HG03103 (cell line): ENCODE measurements at regions not wholly inside any gene's neighbourhood (a gene's known extent, or its start where the extent isn't known, plus 50 kb on each side); places are given as distances from the start of the nearest gene placed in this dataset.

ENCODE experiments used
- ATAC-seq: cut with Tn5 transposase; IDR thresholded peaks from one replicate; pipeline ENCODE4 v1.9.1; 2021; ENCODE audit warnings: low read depth; ENCODE audit not compliant: unreplicated experiment

- no peak for ATAC-seq
Observed at GRCh38 chr11:87444993-87445392, 407.3 kb downstream of the TMEM135 start.

GRCh38 chr11:87443707-87444106 lies 406.0 kb downstream of the TMEM135 start:
- ATAC-seq = no peak

DNA sequence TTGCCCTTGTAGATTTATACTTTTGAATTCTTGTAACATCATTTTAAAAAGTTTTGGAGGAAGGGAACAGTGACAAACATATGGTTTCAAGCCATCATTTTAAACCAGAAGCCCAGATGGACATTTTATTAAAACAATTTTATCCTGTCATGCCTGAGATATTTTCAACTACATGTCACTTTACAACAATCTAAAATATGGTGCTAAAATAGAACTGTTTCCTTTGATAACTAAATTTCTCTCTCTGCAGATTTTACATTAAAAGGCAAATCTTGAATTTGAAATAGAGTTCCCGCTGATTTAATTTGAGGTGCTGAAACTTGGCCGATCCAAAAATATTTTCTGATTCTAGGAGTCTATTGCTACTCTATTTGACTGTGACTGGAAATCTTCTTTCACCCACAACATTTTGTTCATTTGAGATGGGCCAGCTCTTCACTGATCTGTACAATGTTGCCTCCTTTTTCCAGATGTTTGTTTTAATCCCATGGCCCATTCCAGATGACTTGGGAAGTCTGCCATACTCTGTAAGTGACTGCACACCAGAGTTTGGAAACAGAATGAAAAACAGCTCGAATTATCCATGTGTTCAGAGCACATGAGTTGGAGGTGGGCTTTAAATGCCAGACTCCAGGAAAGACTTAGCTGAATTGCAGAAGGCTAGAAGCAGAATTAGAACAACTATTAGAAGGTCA lies 402.5 kb downstream of the TMEM135 start:
- ATAC-seq = no peak

DNA sequence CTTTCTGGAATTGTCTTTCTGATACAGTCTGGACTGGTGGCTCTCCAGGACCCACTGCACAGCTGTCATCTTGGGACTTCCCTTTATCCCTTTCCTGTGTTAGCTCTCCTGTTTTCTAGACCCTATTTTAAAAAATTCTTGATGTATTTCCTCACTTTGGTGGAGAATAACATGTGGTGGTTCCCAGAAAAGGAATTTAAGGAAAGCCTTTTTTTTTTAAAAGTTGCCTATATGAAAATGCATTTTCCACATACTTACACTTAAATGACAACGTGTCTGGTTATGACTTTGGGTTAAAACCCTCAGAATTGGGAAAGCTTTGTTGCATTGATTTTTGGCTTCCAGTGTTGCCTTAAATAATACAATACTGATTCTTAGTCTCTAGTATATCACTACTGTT lies 400.7 kb downstream of the TMEM135 start:
- ATAC-seq = no peak

GRCh38 chr11:87437844-87438223 lies 400.1 kb downstream of the TMEM135 start:
- no peak for ATAC-seq

DNA sequence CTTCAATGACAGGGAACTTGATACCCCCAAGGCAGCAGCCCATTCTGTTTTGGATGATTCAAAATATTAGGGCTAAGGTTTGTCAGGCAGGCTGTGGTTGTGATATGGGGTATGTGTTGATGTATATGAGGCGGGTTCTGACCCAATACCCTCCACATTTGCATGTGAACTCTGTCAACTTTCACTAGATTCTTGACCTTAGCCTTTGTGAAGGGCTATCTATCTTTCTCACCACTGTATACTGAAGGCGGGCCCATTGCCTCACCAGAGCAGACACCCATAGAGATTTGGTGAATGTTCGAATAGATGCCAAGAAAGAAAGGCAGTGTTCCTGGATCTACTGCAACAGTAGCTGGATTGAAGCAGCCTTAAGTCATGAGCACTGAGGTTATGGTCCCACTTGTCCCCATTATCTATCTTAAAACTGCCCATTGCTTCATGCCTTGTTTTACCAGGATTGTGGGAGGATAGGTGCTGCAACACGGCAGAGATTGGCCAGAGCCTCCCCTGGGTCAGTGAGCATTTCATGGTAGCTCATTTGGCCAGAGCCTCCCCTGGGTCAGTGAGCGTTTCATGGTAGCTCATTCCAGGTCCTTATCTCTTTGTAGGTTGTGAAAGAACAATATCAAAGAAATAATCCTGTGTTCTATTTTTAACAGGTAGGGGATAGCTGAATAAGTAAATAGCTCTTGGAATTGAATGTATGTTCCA lies 399.6 kb downstream of the TMEM135 start:
- ATAC-seq = no peak

DNA sequence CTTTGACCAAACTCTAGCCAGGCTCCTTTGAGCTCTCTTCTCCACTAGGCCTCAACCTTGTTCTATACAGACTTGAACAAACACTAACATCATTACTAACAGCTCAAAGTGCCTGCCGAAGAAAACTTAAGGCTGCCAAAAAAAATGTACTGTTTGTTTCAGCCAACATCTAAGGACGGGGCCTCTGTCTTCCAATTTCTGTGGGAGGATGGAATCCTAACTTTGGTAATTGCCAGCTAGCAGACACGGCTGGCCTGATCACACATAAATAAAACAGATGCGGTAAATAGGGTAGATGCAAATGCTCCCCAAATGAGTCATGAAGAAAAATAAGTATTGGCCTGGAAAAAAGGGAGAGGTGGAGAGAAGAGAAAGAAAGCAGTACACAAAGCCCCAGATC lies 394.3 kb downstream of the TMEM135 start:
- ATAC-seq = no peak

GRCh38 chr11:87431392-87431791 lies 393.7 kb downstream of the TMEM135 start:
- no peak for ATAC-seq

DNA sequence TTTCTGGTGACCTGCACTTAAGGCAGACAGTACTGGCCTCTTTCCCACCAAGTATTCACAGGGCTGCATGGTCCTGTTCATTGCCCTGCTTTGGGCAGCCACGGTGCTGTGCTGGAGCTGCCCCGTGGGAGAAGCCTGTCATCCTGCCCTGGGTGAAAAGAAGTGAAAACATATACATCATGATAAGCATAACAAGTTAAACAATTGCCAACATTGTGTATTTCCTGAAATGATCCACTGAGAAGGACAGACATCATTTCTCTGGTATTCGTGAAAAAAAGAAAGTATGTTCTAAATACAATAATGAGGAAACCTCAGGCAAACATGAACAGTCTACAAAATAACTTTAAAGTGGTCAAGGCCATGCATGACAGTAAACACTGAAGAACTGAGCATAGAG lies 393.1 kb downstream of the TMEM135 start:
- ATAC-seq = no peak

- no peak for ATAC-seq
Observed at GRCh38 chr11:87429996-87430395, 392.3 kb downstream of the TMEM135 start.

DNA sequence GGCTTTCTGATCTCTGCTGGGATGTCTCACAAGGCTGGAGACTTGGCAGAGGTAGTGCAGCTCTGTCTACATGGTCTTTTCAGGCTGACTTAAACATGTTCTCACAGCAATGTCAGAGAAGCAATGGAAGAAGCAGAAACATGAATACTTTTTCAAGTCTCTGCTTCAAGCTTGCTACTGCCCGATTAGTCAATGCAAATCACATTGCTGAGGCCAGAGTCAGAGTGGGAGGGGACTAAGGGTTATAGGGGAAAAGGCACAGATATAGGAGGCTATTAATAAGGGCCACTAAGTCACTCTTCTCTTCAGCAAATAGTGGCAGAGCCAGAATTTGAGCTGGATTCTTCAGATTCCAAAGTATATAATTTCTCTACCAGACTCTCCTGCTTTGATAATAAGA lies 390.5 kb downstream of the TMEM135 start:
- no peak for ATAC-seq

GRCh38 chr11:87425943-87426342 lies 388.2 kb downstream of the TMEM135 start:
- no peak for ATAC-seq

- ATAC-seq = no peak
Observed at GRCh38 chr11:87425391-87425790, 387.7 kb downstream of the TMEM135 start.

DNA sequence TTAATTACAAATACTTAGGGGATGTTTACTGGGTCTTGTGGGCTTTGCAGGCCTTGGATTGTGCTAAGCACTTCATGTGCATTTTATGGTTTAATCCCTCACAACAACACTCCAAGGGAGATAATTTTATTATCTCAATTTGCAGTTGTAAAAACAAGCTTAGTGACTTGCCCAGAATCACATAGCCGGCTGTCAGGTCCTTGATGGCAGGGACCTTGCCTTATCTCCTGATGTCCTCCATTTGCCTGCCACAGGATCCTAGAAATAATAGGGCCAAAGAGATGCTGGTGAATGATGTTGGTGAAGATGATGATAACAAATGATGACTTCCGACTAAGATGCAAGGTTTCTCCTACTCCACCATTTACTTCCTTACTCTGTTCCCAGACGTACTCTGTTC lies 385.4 kb downstream of the TMEM135 start:
- no peak for ATAC-seq

- ATAC-seq = no peak
Observed at GRCh38 chr11:87422566-87422965, 384.8 kb downstream of the TMEM135 start.

DNA sequence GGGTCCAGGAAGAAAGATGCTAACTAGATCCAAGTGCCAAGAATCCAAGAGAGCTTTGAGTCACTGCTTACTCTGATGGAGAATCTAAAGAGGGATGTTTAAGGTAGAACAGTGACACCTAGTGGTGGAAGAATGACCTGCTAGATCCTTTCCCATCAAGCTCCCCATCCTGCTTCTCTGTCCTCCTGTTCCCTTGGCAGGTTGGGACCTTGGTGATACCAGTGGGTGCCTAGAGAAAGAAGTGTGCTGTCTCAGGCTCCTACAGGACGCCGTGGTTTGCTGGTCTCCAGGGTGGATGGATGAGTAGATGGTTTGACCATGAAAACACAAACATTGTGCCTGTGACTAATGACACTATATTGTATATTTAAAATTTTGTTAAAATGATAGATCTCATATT lies 383.7 kb downstream of the TMEM135 start:
- peak; percentile 80 for ATAC-seq

DNA sequence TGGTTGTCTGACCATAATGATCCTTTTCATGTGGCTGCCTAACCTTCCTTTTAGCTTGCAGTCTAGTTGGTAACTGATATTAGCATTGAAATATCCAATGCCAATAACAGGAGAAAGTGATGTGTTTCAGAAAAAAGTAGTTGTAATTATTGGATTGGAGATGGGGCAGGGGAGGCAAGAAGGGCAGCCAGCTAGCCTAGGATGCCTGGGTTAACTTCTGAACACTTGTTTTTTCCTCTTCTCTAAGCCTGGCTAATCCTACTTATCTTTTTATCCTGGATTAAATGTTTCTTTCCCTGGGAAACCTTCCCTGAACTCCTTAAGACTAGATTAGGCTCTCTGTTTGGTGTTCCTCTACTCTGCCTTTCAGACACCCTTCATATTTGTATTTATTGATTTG lies 380.2 kb downstream of the TMEM135 start:
- ATAC-seq = no peak

DNA sequence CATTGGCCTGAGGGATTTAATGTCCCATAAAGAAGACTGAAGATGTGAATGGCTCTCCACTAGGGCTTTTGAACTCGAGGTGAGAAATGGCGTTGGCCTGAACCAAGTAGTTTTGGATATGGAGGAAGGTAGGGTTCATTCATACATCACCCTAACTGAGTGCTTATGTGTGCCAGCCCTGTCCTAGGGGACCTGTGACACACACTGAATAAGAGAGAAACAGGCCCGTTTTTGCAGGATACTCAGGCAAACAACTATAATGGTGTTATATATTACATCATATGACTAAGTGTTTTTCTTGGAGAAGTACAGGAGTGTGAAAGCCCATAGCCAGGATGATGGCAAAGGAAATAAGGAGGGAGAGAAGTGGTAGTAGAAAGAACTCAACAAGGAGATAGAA lies 368.1 kb downstream of the TMEM135 start:
- no peak for ATAC-seq

DNA sequence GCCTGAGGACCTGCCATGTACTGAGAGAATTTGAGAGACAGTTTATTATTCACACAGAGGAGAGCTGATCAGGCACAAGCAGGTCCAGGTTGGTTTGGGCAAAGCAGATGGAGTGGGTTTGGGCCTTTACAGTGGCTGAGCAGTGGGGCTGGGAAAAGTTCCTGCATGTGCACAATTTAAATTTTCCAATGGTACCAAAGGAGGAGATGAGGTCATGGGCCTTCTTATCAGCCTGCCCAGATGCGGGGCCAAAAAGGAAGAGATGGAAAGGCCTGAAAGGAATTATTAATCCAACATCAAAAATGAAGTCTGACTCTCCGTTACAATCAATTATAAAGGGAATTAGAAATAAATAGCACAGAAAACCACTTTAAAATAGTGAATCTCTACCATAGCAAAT lies 367.6 kb downstream of the TMEM135 start:
- no peak for ATAC-seq

DNA sequence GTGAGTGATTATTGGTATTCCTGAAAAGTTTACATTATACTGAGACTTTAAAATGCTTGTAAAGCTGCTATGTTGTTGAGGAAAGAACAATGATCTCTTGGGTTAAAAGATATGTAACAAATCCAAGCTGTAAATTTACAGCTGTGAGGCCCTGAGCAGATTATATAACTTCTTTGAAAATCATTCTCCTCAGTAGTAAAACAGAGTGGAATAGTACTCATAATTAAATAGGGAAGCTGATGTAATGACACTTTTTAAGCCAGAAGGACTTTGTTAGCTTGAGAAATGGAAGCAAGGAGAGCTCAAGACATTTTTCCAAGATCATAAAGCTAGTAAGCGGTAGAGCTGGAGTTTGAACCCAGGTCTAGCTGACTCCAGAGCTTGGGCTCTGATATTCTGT lies 363.9 kb downstream of the TMEM135 start:
- no peak for ATAC-seq

GRCh38 chr11:87399341-87399740 lies 361.6 kb downstream of the TMEM135 start:
- no peak for ATAC-seq

GRCh38 chr11:87398931-87399330 lies 361.2 kb downstream of the TMEM135 start:
- ATAC-seq = no peak
